Non-pigmented ciliary epithelial cell (primary cell): ENCODE measurements at regions not wholly inside any gene's neighbourhood (a gene's known extent, or its start where the extent isn't known, plus 50 kb on each side); places are given as distances from the start of the nearest gene placed in this dataset.
A peak's percentile ranks its signal among the peaks of the same experiment; 100 is the strongest.
"Not testable (repeated sequence)": the region's sequence is repeated elsewhere in the genome, so short reads cannot be mapped to it uniquely, and the experiment has no call there.

Experiments
- DNase-seq: peaks from one replicate; pipeline ENCODE4 v3.0.0-alpha.2; 2010; ENCODE audit warnings: low read depth

- DNase-seq = no peak
Measured at GRCh38 chr10:83516788-83517187, 622.5 kb upstream of the GHITM start.

DNA sequence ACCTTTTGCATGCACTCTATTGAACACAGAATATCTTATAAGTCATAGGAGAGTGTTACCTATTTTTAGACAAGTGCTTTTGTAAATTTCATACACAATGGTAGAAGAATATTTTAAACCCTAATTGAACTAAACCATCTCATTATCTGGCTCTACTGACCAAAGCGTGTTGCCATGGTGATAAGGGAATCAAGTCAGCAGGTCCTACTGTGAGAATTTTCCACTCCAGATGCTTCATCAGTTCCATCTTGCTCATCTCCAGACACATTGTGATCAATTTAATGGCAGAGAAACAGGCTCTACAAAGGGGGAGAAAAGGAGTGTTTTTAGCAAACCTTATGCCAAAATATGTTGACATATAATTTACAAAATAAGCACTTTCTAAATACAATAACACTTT lies 621.9 kb upstream of the GHITM start:
- no peak for DNase-seq

DNA sequence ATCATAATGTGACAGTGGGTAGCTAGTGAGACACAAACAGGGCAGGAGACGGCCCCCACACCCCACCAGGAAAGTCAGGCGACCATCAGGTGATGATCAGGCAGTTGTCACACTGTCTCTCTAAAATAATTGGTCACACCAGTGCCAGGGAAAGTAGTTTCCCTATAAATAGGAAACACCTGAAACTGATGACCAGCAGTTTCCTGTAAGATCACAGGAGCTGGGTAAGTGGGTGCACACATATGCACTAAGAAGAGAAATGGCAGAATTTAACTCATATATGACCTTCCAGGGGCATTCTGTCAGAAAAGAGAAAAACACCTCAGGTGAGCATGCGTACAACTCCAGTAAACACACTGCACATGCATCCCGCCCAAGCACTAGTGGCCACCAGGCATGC lies 620.5 kb upstream of the GHITM start:
- no peak for DNase-seq

DNA sequence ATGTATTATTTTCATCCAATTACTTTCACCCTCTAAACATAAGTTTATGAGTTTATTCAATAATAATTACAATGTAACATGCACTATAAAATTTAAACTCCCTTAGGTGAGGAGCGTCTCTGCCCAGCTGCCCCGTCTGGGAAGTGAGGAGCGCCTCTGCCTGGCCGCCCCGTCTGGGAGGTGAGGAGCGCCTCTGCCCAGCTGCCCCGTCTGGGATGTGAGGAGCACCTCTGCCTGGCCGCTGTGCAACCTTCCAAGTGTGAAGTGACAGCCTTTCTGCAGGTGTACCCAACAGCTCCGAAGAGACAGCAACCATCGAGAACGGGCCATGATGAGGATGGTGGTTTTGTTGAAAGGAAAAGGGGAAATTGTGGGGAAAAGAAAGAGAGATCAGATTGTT lies 618.9 kb upstream of the GHITM start:
- DNase-seq = not testable (repeated sequence)

DNA sequence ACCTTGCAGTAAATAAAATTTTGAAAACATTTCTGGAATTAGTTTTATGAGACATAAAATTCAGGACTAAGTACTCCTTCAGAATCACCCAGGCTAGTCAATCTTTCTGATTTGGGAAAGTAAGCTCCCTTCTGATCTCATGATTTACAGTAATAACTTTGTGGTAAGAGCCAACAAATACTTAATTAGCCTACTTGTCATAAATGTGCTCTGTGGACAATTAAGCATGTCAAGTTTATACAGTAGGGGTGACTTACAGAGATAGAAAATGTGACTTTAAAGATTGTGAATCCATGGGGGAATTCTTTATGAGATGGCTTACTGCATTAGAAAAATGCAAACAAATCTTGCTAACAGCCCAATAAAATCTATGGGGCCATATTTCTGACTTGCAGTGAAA lies 616.9 kb upstream of the GHITM start:
- no peak for DNase-seq

GRCh38 chr10:83522881-83523386 lies 616.4 kb upstream of the GHITM start:
- DNase-seq = peak; percentile 59

- no peak for DNase-seq
Measured at GRCh38 chr10:83527934-83528333, 611.4 kb upstream of the GHITM start.

DNA sequence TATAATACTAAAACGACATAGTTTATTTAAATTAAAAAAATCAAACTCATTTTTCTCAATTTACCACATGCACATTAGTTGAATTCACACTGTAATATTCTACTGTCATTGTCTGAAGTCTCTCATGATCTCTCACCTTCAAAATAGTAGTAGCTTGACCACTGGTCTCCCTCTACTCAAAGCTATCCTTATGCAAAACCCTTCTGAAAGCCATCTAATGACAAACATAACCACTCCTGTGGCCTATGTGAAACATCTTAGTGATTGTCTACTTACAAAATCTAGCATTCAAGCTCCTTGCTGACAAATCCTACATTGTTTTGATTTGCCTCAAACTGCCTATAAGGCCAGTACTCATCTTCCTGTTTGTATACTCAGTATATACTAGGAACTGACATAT lies 606.0 kb upstream of the GHITM start:
- DNase-seq = no peak

DNA sequence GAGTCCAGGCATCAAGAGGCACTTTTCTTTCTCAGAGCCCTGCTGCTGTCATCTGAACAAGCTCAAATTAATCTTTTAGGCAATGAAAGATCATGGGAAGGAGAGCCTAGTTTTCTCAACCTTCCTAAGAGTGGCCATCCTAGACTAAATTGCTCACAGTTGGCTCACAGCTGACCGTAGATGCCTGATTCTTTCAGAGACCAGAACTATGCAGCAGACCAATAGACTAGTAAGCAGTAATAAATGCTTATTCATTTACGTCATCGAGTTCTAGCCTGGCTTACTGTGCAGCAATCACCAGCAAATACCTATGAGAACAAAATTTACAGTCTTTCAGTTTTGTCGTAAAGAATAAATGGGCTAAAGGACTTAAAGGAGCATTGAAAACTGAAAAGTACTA lies 602.9 kb upstream of the GHITM start:
- no peak for DNase-seq

DNA sequence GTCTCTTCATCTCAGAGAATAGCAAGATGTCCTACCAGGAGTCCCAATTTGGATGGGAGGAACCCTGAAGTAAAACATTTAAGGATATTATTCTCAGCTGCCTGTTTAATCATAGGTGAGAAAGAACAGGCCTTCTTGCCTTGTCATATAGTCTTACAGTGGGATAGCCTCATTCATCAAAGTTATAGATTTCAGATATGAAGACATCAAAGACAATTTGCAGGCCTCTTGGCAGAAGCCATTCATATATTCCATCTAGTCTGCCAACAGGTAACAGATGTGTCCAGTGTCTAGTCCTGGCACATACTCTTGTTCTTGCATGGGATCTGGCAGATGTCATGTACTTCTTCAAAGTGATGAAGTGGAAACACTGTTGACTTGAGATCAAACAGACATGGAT lies 601.3 kb upstream of the GHITM start:
- DNase-seq = no peak

GRCh38 chr10:83539528-83540308 lies 599.6 kb upstream of the GHITM start:
- no peak for DNase-seq

DNA sequence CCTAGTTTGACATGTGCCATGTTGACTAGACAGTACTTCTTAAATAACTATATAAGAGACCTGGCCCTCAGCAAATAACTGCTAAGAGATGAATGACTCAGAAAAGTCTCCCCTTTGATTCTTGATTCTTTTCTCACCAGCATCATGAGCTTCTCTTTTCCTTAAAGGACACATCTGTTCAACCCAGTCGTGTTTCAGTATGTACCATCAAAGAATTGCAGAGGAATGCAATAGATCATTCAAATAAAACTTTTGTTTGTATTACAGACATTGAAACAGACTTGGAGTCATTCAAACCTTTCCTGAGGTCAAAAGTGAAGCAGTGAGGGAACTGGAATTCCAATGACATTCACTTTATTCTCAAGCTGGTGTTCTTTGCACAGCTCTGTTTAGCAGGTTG lies 598.3 kb upstream of the GHITM start:
- no peak for DNase-seq

DNA sequence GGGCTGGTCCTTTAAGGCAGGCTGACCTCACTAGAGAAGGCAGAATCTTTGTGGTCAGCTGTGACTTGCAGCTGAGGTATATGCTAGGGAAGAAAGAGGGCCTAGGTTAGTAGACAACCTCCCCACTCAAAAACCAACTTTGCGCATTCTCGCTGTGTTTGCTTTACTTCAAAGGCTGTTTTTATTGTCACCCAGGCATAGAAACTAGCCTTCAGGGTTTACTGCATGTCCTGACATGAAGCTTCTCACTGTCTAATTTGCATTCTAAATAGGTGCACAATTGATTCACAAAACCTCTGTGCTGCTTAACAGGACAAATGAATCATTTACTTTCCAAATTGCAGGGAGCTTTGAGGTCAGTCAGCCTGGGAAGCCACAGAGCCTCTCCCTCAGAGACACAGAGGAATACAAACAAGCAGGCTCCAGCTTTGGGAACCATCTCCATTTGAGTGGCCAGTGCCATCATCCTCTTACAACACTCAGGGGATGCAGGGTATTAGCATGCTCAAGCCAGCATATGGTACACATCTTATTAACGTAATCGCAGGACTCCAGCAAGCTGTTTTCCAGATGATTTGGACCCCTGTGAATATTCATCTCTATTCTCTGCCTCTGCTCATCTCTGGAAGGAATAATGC lies 596.4 kb upstream of the GHITM start:
- DNase-seq = no peak

DNA sequence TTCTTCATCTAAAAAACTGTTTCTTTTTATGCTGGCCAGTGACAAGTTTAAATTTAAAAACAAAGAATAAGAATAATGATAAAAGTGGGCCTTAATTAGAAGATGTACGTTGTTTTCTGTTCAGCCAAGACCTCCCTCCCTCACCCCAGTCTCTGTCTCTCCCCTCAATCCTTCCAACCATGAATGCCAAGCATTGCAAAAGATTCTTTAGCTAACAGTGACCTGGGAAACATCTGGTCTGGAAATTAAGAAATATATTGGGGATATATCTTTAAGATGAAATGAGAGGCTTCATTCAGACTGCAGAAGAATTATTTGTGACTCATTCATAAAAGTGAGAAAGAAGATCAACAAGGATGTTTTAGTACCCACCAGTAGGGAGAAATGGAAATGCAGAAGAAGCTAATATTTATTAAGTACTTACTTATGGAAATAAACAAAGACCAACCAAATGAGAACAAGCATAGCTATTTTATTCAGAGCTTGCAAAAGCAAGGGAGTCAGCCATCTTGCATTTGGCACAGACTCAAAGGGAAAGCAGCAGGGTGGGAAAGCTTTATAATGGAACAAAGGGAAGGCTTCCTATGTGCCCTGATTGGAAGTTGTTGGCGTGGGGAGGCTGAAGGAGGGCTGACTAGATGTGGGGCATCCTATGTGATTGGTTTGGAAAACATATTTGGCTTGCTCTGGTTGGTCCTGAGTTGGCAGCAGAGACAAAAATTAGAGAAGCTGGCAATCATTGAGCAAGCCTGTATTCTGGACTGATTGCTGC lies 595.4 kb upstream of the GHITM start:
- no peak for DNase-seq

DNA sequence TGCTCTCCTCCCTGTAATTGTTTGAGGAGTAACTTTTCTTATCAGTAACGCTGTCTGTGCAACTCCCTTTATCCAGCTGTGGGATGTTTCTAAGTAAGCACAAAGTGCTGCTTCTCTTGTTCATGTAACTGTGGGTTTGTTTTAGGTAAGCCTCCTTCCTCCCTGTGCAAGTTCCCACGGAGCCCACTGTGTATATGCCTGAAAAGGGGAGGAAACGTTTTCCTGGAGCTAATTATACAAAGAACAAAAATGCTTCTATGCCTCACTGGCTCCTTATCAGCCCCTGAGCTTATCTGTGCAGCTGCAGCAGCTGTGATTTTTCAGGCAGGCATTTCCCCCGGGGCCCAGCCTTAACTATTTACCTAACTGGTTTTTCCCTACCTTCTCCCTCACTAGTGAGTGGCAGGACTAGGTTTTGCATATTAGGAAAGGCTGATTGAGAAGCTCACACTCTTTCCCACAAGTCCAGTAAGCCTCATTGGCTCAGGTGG lies 593.4 kb upstream of the GHITM start:
- no peak for DNase-seq

- not testable (repeated sequence) for DNase-seq
Measured at GRCh38 chr10:83551190-83551589, 588.1 kb upstream of the GHITM start.

- no peak for DNase-seq
Measured at GRCh38 chr10:83553366-83553765, 585.9 kb upstream of the GHITM start.

- DNase-seq = no peak
Measured at GRCh38 chr10:83555264-83555663, 584.0 kb upstream of the GHITM start.

- no peak for DNase-seq
Measured at GRCh38 chr10:83562381-83562780, 576.9 kb upstream of the GHITM start.

- no peak for DNase-seq
Measured at GRCh38 chr10:83564889-83565588, 574.3 kb upstream of the GHITM start.

- no peak for DNase-seq
Measured at GRCh38 chr10:83572036-83572435, 567.3 kb upstream of the GHITM start.

DNA sequence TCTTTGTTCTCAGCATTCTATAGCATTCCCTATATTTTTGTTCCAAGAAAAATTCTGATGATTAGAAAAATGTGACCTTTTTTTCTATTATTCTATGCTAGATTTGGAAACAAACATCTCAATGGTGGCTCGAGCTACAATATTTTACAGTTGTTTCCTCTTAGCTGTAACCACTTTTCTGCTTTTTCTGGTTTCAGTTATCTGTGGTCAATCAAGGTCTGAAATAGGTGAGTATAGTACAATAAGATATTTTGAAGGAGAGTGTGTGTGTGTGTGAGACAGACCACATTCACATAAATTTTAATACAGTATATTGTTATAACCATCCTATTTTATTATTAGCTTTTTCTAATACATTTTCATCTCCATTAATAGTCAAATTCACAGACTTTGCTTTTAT lies 564.5 kb upstream of the GHITM start:
- no peak for DNase-seq
